ENCODE measurements at regions not wholly inside any gene's neighbourhood (a gene's known extent, or its start where the extent isn't known, plus 50 kb on each side); places are given as distances from the start of the nearest gene placed in this dataset.

DNA sequence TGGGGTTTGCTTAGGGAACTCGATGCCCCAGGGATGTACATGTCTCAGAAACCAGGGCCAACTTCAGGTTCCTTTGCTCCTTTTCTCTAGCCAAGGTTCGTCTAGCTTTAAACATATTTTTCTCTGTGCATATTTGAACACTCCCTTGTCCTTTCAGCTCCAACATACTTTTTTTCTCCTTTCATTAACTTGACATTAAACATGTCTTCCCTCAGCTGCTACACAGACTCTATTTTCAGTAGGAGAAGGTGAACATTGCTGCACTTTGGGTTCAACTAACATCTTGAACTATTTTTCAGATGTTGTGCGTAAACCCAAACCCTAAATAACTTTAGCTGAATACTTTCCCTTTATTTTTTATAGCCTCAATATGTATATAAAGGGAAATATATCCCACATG is 212.9 kb downstream of the MTX2 start:
- TF ChIP-seq, protein P1, sequence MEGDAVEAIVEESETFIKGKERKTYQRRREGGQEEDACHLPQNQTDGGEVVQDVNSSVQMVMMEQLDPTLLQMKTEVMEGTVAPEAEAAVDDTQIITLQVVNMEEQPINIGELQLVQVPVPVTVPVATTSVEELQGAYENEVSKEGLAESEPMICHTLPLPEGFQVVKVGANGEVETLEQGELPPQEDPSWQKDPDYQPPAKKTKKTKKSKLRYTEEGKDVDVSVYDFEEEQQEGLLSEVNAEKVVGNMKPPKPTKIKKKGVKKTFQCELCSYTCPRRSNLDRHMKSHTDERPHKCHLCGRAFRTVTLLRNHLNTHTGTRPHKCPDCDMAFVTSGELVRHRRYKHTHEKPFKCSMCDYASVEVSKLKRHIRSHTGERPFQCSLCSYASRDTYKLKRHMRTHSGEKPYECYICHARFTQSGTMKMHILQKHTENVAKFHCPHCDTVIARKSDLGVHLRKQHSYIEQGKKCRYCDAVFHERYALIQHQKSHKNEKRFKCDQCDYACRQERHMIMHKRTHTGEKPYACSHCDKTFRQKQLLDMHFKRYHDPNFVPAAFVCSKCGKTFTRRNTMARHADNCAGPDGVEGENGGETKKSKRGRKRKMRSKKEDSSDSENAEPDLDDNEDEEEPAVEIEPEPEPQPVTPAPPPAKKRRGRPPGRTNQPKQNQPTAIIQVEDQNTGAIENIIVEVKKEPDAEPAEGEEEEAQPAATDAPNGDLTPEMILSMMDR (IDR thresholded peaks at IDR 0.05), result no peak
- TF ChIP-seq CHD2 (IDR thresholded peaks at IDR 0.05; ENCODE audit: low read length, partially characterized antibody) (no peak), HDAC2 (IDR thresholded peaks at IDR 0.05) (no peak), RAD21 (conservative IDR thresholded peaks at IDR 0.05 in 1 of 2, IDR thresholded peaks at IDR 0.05 in 1 of 2) (no peak)
- TF ChIP-seq, protein P2, sequence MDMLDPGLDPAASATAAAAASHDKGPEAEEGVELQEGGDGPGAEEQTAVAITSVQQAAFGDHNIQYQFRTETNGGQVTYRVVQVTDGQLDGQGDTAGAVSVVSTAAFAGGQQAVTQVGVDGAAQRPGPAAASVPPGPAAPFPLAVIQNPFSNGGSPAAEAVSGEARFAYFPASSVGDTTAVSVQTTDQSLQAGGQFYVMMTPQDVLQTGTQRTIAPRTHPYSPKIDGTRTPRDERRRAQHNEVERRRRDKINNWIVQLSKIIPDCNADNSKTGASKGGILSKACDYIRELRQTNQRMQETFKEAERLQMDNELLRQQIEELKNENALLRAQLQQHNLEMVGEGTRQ (IDR thresholded peaks at IDR 0.05), result no peak

All from A549 (cell line).